H9 (cell line): ENCODE measurements at regions not wholly inside any gene's neighbourhood (a gene's known extent, or its start where the extent isn't known, plus 50 kb on each side); places are given as distances from the start of the nearest gene placed in this dataset.

Experiments
- DNase-seq: peaks from one replicate; pipeline ENCODE4 v3.0.0-alpha.2; 2017
- H2AFZ ChIP-seq: one replicate; pipeline ENCODE4 v1.6.1; 2013; ENCODE audit warnings: mild to moderate bottlenecking, low read length, control low read depth, moderate library complexity
- H2AK5ac ChIP-seq: 2 replicates; pipeline ENCODE4 v1.6.1; 2013; ENCODE audit warnings: low read length, control low read depth, mixed read lengths; ENCODE audit not compliant: insufficient read length
- H2BK120ac ChIP-seq: one replicate; pipeline ENCODE4 v1.6.1; 2013; ENCODE audit warnings: low read depth, mild to moderate bottlenecking, low read length, control low read depth, inconsistent platforms; ENCODE audit not compliant: poor library complexity, severe bottlenecking
- H2BK12ac ChIP-seq: 2 replicates; pipeline ENCODE4 v1.6.1; 2013; ENCODE audit warnings: low read length, control low read depth, mixed read lengths, low read depth; ENCODE audit not compliant: insufficient read length
- H2BK15ac ChIP-seq: 2 replicates; pipeline ENCODE4 v1.6.1; 2013; ENCODE audit warnings: low read depth, low read length, control low read depth
- H2BK20ac ChIP-seq: one replicate; pipeline ENCODE4 v1.6.1; 2013; ENCODE audit warnings: low read depth, mild to moderate bottlenecking, low read length, control low read depth, inconsistent platforms; ENCODE audit not compliant: poor library complexity, severe bottlenecking
- H2BK5ac ChIP-seq: 2 replicates; pipeline ENCODE4 v1.6.1; 2013; ENCODE audit warnings: low read length, control low read depth, mixed read lengths; ENCODE audit not compliant: insufficient read length
- H3K14ac ChIP-seq: 2 replicates; pipeline ENCODE4 v1.6.1; 2013; ENCODE audit warnings: low read length, control low read depth; ENCODE audit not compliant: insufficient read depth
- H3K18ac ChIP-seq: 2 replicates; pipeline ENCODE4 v1.6.1; 2013; ENCODE audit warnings: low read depth, mild to moderate bottlenecking, mixed read lengths, low read length, control low read depth; ENCODE audit not compliant: insufficient read length
- H3K23ac ChIP-seq: 2 replicates; pipeline ENCODE4 v1.6.1; 2013; ENCODE audit warnings: low read length, control low read depth, mixed read lengths, low read depth; ENCODE audit not compliant: insufficient read length
- H3K23me2 ChIP-seq: 2 replicates; pipeline ENCODE4 v1.6.1; 2013; ENCODE audit warnings: low read depth, mild to moderate bottlenecking, mixed read lengths, low read length, control low read depth; ENCODE audit not compliant: insufficient read length, poor library complexity, severe bottlenecking
- H3K27ac ChIP-seq: 2 replicates; pipeline ENCODE4 v1.5.1; 2013; ENCODE audit warnings: low read length, control low read depth, mixed read lengths, low read depth; ENCODE audit not compliant: insufficient read length
- H3K27me3 ChIP-seq: 2 replicates; pipeline ENCODE4 v1.6.1; 2013; ENCODE audit warnings: low read length, control low read depth, inconsistent platforms; ENCODE audit not compliant: insufficient read depth
- H3K4ac ChIP-seq: 2 replicates; pipeline ENCODE4 v1.6.1; 2013; ENCODE audit warnings: low read depth, mild to moderate bottlenecking, control low read depth, inconsistent platforms, low read length, moderate library complexity
- H3K4me1 ChIP-seq: 2 replicates; pipeline ENCODE4 v1.6.1; 2013; ENCODE audit warnings: low read length, control low read depth, inconsistent platforms; ENCODE audit not compliant: insufficient read depth
- H3K4me2 ChIP-seq: 2 replicates; pipeline ENCODE4 v1.6.1; 2013; ENCODE audit warnings: low read length, control low read depth, mixed read lengths; ENCODE audit not compliant: insufficient read length, insufficient read depth
- H3K56ac ChIP-seq: 2 replicates; pipeline ENCODE4 v1.6.1; 2013; ENCODE audit warnings: low read depth, mild to moderate bottlenecking, mixed read lengths, low read length, control low read depth; ENCODE audit not compliant: insufficient read length
- H3K79me1 ChIP-seq: 2 replicates; pipeline ENCODE4 v1.6.1; 2013; ENCODE audit warnings: low read depth, mild to moderate bottlenecking, moderate library complexity, low read length, control low read depth, inconsistent platforms; ENCODE audit not compliant: insufficient read depth, poor library complexity, severe bottlenecking
- H3K79me2 ChIP-seq: 2 replicates; pipeline ENCODE4 v1.6.1; 2013; ENCODE audit warnings: low read length, control low read depth, inconsistent platforms; ENCODE audit not compliant: insufficient read depth
- H3K9ac ChIP-seq: 2 replicates; pipeline ENCODE4 v1.6.1; 2013; ENCODE audit warnings: low read length, control low read depth, mixed read lengths; ENCODE audit not compliant: insufficient read length; ENCODE audit errors: extremely low read depth
- H3K9me3 ChIP-seq: one replicate; pipeline ENCODE4 v1.6.1; 2013; ENCODE audit warnings: low read depth, low read length, inconsistent platforms; ENCODE audit not compliant: control insufficient read depth
- H3T11ph ChIP-seq: one replicate; pipeline ENCODE4 v1.6.1; 2013; ENCODE audit warnings: mild to moderate bottlenecking, low read length, control low read depth, inconsistent platforms
- H4K20me1 ChIP-seq: one replicate; pipeline ENCODE4 v1.6.1; 2013; ENCODE audit not compliant: control insufficient read depth, insufficient read length, insufficient read depth
- H4K5ac ChIP-seq: 2 replicates; pipeline ENCODE4 v1.6.1; 2013; ENCODE audit warnings: low read depth, mild to moderate bottlenecking, mixed read lengths, low read length, control low read depth; ENCODE audit not compliant: insufficient read length
- H4K8ac ChIP-seq: replicated peaks from 2 replicates; pipeline ENCODE4 v1.6.1; 2013; ENCODE audit warnings: low read length, control low read depth, mixed read lengths, low read depth; ENCODE audit not compliant: insufficient read length
- H4K91ac ChIP-seq: 2 replicates; pipeline ENCODE4 v1.6.1; 2013; ENCODE audit warnings: low read depth, mild to moderate bottlenecking, moderate library complexity, mixed read lengths, low read length, control low read depth; ENCODE audit not compliant: insufficient read length
- H3K27ac Mint-ChIP-seq, 3 experiments: 2 replicates in 2 of 3; 3 replicates in 1 of 3; pipeline ENCODE4 v1.8.0; 2020 to 2021; ENCODE audit warnings: mixed read lengths in 3 of 3, mild to moderate bottlenecking in 1 of 3, moderate library complexity in 1 of 3
- H3K27me3 Mint-ChIP-seq: 2 replicates; pipeline ENCODE4 v1.8.0; 2021; ENCODE audit warnings: low read depth, mild to moderate bottlenecking, moderate library complexity, mixed read lengths
- H3K36me3 Mint-ChIP-seq, 3 experiments: 2 replicates in 2 of 3; 3 replicates in 1 of 3; pipeline ENCODE4 v1.8.0; 2020 to 2021; ENCODE audit warnings: low read depth in 3 of 3, mixed read lengths in 3 of 3; ENCODE audit not compliant: insufficient read depth in 1 of 3
- H3K4me1 Mint-ChIP-seq, 2 experiments: 2 replicates each; pipeline ENCODE4 v1.8.0; 2020; ENCODE audit warnings: mixed read lengths in 2 of 2
- H3K4me3 Mint-ChIP-seq, 2 experiments: 2 replicates in 1 of 2; 3 replicates in 1 of 2; pipeline ENCODE4 v1.8.0; 2020 to 2021; ENCODE audit warnings: mild to moderate bottlenecking in 2 of 2, mixed read lengths in 2 of 2, moderate library complexity in 1 of 2
- H3K9me3 Mint-ChIP-seq, 2 experiments: 2 replicates in 1 of 2; 3 replicates in 1 of 2; pipeline ENCODE4 v1.8.0; 2020; ENCODE audit warnings: mild to moderate bottlenecking in 2 of 2, mixed read lengths in 2 of 2, moderate library complexity in 1 of 2
- WGBS: extraction: QIAGEN DNeasy Blood & Tissue Kit; methylation state at CpG from one replicate; pipeline ENCODE4 v1.1.7; 2013; ENCODE audit warnings: missing lambda C conversion rate, low lambda C conversion rate, mixed read lengths; ENCODE audit not compliant: insufficient read length; ENCODE audit errors: extremely low coverage; 5-methylcytosine and 5-hydroxymethylcytosine counted together
- TF ChIP-seq, protein P1 (sequence below): fragments of 200-600 bp; sonication (generic); conservative IDR thresholded peaks from 3 replicates; pipeline ENCODE4 v1.8.0; 2021; ENCODE audit warnings: antibody characterized with exemption, mild to moderate bottlenecking

DNA sequence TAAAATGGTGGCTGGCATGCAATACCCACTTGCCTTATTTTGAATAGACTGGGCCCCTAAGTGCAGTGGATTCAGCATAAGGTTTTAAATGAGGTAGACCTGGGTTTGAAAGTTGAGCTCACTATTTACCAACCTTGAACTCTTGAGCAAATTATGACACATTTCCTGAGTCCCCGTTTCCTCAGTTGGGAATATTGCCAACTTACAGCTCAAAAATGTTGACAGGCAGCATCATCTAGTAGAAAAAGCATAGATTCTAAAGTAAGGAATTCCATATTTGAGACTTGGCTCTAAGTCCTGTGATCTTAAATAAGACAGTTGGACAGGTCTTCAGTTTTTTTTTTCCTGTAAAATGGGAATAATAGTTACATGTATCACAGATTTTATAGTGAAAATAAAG lies 305.5 kb downstream of the ACTR3B start:
- H3K36me3 Mint-ChIP-seq: no peaks in the 10 kb centered on the region; a peak in 1 of 7 replicates
- Histone ChIP-seq H4K91ac (no peak overlapping the region), H3K79me2 (no peaks in the 10 kb centered on the region)

More for the DNA sequence above, 305.5 kb downstream of the ACTR3B start:
- Histone ChIP-seq H3K4ac (no peak overlapping the region), H3K23ac (no peak overlapping the region), H2AFZ (no peak overlapping the region), H3K9ac (no peak overlapping the region), H3K4me1 (no peaks in the 10 kb centered on the region), H3K14ac (no peak overlapping the region), H4K5ac (no peak overlapping the region), H3K79me1 (no peaks in the 10 kb centered on the region), H2BK5ac (no peak overlapping the region), H3T11ph (no peak overlapping the region), H3K27me3 (no peaks in the 10 kb centered on the region), H3K9me3 (no peaks in the 10 kb centered on the region), H3K56ac (no peak overlapping the region), H3K18ac (no peak overlapping the region), H3K23me2 (no peaks in the 10 kb centered on the region), H2AK5ac (no peak overlapping the region), H2BK12ac (no peak overlapping the region), H3K4me2 (no peak overlapping the region), H2BK20ac (no peak overlapping the region), H3K27ac (no peak overlapping the region), H4K20me1 (no peaks in the 10 kb centered on the region), H2BK120ac (no peak overlapping the region), H4K8ac (no peak overlapping the region), H2BK15ac (no peak overlapping the region)
- TF ChIP-seq, protein P1, sequence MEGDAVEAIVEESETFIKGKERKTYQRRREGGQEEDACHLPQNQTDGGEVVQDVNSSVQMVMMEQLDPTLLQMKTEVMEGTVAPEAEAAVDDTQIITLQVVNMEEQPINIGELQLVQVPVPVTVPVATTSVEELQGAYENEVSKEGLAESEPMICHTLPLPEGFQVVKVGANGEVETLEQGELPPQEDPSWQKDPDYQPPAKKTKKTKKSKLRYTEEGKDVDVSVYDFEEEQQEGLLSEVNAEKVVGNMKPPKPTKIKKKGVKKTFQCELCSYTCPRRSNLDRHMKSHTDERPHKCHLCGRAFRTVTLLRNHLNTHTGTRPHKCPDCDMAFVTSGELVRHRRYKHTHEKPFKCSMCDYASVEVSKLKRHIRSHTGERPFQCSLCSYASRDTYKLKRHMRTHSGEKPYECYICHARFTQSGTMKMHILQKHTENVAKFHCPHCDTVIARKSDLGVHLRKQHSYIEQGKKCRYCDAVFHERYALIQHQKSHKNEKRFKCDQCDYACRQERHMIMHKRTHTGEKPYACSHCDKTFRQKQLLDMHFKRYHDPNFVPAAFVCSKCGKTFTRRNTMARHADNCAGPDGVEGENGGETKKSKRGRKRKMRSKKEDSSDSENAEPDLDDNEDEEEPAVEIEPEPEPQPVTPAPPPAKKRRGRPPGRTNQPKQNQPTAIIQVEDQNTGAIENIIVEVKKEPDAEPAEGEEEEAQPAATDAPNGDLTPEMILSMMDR: no peak
- Mint-ChIP-seq H3K27ac (no peak overlapping the region), H3K4me3 (no peak overlapping the region), H3K4me1 (no peaks in the 10 kb centered on the region), H3K9me3 (no peaks in the 10 kb centered on the region), H3K27me3 (peaks cover 6% of the 10 kb centered on the region)
- no peak for DNase-seq
- WGBS: no CpG with 5 or more reads among the region's 1 CpG
